ENCODE measurements at regions not wholly inside any gene's neighbourhood (a gene's known extent, or its start where the extent isn't known, plus 50 kb on each side); places are given as distances from the start of the nearest gene placed in this dataset.

DNA sequence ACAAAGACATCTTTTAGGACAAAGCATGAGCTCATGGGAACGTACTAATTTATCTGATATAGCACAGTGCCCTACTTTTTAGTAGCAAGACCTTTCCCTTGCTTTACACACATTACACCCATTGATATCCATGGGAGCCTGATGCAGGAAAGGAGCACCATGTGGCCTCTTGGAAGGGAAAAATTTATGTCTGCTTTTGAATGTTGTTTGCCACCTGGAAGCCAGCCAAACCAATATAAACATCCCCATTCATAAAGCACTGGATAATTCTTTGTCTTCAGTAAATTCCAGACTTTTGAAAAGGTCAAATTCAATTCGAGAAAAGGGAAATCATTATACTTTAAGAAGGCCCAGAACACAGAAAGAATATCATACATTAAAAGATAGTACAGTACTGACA is 152.3 kb upstream of the BEND6 start:
- TF ChIP-seq, protein P1, sequence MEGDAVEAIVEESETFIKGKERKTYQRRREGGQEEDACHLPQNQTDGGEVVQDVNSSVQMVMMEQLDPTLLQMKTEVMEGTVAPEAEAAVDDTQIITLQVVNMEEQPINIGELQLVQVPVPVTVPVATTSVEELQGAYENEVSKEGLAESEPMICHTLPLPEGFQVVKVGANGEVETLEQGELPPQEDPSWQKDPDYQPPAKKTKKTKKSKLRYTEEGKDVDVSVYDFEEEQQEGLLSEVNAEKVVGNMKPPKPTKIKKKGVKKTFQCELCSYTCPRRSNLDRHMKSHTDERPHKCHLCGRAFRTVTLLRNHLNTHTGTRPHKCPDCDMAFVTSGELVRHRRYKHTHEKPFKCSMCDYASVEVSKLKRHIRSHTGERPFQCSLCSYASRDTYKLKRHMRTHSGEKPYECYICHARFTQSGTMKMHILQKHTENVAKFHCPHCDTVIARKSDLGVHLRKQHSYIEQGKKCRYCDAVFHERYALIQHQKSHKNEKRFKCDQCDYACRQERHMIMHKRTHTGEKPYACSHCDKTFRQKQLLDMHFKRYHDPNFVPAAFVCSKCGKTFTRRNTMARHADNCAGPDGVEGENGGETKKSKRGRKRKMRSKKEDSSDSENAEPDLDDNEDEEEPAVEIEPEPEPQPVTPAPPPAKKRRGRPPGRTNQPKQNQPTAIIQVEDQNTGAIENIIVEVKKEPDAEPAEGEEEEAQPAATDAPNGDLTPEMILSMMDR (IDR thresholded peaks at IDR 0.05) = no peak
- no peak for TF ChIP-seq CEBPB (IDR thresholded peaks at IDR 0.05)
- TF ChIP-seq RAD21 (conservative IDR thresholded peaks at IDR 0.05 in 1 of 2, IDR thresholded peaks at IDR 0.05 in 1 of 2) = no peak
- TF ChIP-seq POLR2A (IDR thresholded peaks at IDR 0.05; ENCODE audit: low read length) = no peak
- no peak for TF ChIP-seq HDAC2 (IDR thresholded peaks at IDR 0.05)
- no peak for TF ChIP-seq CBX8 (IDR thresholded peaks at IDR 0.05)
- TF ChIP-seq ZNF302 (CRISPR knock-in tag; IDR thresholded peaks at IDR 0.05) = no peak
- TF ChIP-seq KDM1A (IDR thresholded peaks at IDR 0.05; ENCODE audit: low read depth) = no peak
- TF ChIP-seq, protein P2, sequence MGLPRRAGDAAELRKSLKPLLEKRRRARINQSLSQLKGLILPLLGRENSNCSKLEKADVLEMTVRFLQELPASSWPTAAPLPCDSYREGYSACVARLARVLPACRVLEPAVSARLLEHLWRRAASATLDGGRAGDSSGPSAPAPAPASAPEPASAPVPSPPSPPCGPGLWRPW (IDR thresholded peaks at IDR 0.05) = no peak
- TF ChIP-seq, protein P3, sequence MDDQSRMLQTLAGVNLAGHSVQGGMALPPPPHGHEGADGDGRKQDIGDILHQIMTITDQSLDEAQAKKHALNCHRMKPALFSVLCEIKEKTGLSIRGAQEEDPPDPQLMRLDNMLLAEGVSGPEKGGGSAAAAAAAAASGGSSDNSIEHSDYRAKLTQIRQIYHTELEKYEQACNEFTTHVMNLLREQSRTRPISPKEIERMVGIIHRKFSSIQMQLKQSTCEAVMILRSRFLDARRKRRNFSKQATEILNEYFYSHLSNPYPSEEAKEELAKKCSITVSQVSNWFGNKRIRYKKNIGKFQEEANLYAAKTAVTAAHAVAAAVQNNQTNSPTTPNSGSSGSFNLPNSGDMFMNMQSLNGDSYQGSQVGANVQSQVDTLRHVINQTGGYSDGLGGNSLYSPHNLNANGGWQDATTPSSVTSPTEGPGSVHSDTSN (IDR thresholded peaks at IDR 0.05) = no peak
